ENCODE measurements at regions not wholly inside any gene's neighbourhood (a gene's known extent, or its start where the extent isn't known, plus 50 kb on each side); places are given as distances from the start of the nearest gene placed in this dataset.

DNA sequence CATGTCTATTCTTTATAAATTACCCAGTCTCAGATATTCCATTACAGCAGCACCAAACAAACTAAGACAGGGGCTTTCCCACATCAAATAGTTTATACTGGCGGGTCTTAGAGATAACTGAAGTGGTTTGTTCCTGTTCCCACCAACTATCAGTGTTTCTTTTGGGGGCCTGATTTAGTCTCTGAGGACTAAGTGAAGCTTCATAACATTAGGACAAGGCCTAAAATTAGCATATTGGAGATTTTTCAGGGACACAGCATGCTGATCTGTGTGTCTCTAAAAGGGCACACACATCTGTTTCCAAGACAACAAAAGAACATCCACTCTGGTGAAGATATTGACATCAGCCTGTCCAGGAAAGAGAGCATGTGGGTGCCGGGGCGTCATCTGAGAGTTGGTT, 72.6 kb upstream of the SEMA6D start:
- H3K36me3 Mint-ChIP-seq, result no peaks in the 10 kb centered on the region
- H3K4me1 Mint-ChIP-seq (ENCODE audit: low read depth), result no peaks in the 10 kb centered on the region
- peaks cover 1% of the 10 kb centered on the region for H3K27me3 Mint-ChIP-seq
- H3K9me3 Mint-ChIP-seq (ENCODE audit: low read depth), result no peaks in the 10 kb centered on the region
- H3K4me3 Mint-ChIP-seq, result no peak overlapping the region
- H3K27ac Mint-ChIP-seq, result no peak overlapping the region

DNA sequence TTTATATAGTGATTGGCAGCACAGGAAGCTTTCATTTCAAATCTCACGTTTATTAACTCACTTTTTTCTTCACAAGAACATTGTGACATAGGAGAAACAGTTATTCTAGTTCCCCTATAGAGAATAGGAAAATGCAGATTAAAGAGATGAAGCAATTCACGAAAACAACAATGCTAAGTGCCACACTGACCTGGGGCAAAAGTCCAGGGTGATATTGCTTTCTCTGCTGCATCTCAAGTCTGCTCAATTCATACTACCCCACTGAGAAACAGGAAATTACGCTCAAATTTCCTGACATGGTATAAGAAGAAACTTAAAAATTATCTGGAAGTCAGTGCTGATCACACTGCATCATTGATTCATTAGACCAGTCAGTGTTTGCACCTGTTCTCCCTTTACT, 66.7 kb upstream of the SEMA6D start:
- Mint-ChIP-seq H3K4me1 (ENCODE audit: low read depth) (no peaks in the 10 kb centered on the region), H3K36me3 (no peaks in the 10 kb centered on the region), H3K27me3 (no peaks in the 10 kb centered on the region), H3K27ac (no peak overlapping the region), H3K9me3 (ENCODE audit: low read depth) (no peaks in the 10 kb centered on the region), H3K4me3 (no peak overlapping the region)

DNA sequence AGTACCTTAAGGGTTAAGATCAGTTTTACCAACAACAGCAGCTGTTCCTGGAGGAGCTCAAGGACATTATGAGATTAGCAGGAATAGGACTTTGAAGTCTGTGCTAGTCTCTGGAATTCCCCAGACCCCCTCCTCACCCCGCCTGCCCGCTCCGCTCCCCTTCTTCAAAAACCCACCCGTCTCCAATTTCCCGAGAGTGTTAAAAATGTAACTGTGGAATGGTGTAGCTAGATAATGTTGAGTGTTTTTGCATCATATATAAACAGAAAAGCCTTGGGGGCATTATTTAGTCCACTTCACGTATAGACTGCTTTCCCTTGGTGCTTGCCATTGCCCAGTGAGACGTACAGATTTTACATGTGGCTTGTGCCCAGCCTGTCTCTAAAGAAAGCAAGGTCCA, 65.0 kb upstream of the SEMA6D start:
- Mint-ChIP-seq H3K27ac (no peak overlapping the region), H3K27me3 (no peaks in the 10 kb centered on the region), H3K9me3 (ENCODE audit: low read depth) (no peaks in the 10 kb centered on the region), H3K36me3 (no peaks in the 10 kb centered on the region), H3K4me3 (no peak overlapping the region), H3K4me1 (ENCODE audit: low read depth) (no peaks in the 10 kb centered on the region)

DNA sequence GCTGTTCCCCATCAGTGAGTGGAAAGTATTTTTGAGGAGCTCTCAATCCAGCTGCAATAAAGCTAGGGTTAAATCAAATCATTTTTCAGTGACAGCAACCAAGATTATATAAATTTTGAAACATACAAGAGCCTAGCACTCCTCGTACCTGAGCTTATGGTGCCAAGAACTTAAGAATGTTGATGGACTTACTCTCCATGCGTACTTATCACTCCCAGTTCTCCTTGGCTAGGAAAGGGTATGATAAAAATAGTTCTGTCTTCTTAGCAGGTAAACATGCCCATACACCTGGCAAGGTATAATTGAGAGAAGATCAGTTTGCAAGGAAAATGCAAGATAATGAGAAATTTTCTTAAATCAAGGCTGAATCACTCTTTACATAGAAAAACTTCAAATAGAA, 64.5 kb upstream of the SEMA6D start:
- no peaks in the 10 kb centered on the region for H3K9me3 Mint-ChIP-seq (ENCODE audit: low read depth)
- no peak overlapping the region for H3K4me3 Mint-ChIP-seq
- H3K27ac Mint-ChIP-seq, result no peak overlapping the region
- no peaks in the 10 kb centered on the region for H3K4me1 Mint-ChIP-seq (ENCODE audit: low read depth)
- H3K27me3 Mint-ChIP-seq, result no peaks in the 10 kb centered on the region
- H3K36me3 Mint-ChIP-seq, result no peaks in the 10 kb centered on the region

- Mint-ChIP-seq H3K9me3 (ENCODE audit: low read depth) (no peaks in the 10 kb centered on the region), H3K4me3 (no peak overlapping the region), H3K36me3 (no peaks in the 10 kb centered on the region), H3K4me1 (ENCODE audit: low read depth) (no peaks in the 10 kb centered on the region), H3K27me3 (peaks cover 3% of the 10 kb centered on the region), H3K27ac (no peak overlapping the region)
These were observed 55.6 kb upstream of the SEMA6D start for GRCh38 chr15:47661661-47662180.

DNA sequence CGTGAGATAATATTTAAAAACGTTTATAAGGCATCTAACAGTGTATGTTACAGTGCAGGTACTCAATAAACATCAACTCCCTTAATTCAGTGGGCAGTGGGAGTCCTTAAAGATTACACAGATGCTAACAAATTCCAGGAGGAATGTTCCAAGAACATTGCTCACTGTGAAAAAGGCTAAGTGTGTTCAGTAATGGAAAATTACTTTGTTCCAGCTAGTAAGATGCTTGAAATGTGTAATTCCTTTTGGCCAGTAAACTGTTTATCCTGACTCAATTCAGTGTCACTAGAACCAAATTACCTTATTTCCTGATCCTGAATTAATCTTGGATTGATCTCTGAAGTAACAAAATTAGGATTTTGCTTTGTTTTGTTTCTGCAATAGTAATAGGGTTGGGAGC, 54.2 kb upstream of the SEMA6D start:
- no peak overlapping the region for H3K4me3 Mint-ChIP-seq
- no peaks in the 10 kb centered on the region for H3K4me1 Mint-ChIP-seq (ENCODE audit: low read depth)
- no peaks in the 10 kb centered on the region for H3K36me3 Mint-ChIP-seq
- H3K27ac Mint-ChIP-seq, result no peak overlapping the region
- peaks cover 5% of the 10 kb centered on the region for H3K27me3 Mint-ChIP-seq
- no peaks in the 10 kb centered on the region for H3K9me3 Mint-ChIP-seq (ENCODE audit: low read depth)

All from activated naive CD8-positive, alpha-beta T cell (primary cell).